ENCODE measurements at regions not wholly inside any gene's neighbourhood (a gene's known extent, or its start where the extent isn't known, plus 50 kb on each side); places are given as distances from the start of the nearest gene placed in this dataset.
"Not testable (repeated sequence)": the region's sequence is repeated elsewhere in the genome, so short reads cannot be mapped to it uniquely, and the experiment has no call there.

- DNase-seq: not testable (repeated sequence)
Measured at GRCh38 chr5:1576851-1577250, 53.1 kb upstream of the LPCAT1 start.

DNA sequence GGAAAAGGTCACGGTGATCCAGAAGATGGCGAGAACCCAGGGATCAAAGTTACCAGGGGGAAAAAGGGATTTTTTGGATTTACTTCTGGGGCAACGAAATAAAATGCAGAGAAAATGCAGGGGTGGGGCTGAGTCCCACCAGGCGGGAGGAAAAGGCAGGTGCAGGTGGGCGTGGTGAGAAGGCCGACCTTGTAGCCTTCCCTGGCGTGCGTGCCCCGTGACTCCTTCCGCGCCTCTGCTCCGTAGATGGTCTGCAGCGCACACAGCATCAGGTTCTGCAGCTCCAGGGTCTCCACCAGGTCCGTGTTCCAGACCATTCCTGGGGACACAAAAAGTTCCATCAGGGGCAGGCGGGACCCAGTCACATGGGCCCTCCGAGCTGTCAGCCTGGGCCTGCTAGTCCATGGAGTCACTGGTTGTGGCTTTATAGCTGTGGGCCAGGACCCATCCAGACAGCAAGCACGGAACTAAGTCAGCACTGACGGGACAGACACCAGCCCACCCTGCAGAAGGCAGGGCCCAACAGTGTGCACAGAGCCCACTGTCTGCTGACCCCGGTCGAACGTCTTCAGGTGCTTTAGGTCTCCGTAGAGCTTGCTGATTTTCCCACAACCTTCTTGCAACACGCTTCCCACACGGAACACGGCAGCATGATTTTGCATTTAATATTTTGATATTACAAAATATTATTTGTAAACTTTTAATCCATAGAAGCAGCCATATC, 52.4 kb upstream of the LPCAT1 start:
- DNase-seq: not testable (repeated sequence)

DNA sequence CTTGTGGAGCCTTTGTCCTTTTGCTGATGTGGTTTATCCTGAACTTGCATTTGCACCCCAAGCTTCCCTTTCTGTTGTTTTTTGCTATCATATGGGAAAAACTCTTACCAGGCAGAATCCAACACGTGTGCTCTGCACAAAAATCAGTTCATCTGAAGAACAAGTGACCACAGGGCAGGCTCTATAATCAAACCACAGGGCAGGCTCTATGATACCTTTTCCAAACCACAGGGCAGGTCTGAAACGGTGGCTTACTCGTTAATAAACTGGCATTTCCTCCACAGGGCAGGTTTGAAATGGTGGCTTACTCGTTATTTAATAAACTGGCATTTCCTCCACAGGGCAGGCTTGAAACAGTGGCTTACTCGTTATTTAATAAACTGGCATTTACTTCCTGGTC, 51.7 kb upstream of the LPCAT1 start:
- DNase-seq: not testable (repeated sequence)

GRCh38 chr5:1574023-1574318, 50.2 kb upstream of the LPCAT1 start:
- not testable (repeated sequence) for DNase-seq

DNA sequence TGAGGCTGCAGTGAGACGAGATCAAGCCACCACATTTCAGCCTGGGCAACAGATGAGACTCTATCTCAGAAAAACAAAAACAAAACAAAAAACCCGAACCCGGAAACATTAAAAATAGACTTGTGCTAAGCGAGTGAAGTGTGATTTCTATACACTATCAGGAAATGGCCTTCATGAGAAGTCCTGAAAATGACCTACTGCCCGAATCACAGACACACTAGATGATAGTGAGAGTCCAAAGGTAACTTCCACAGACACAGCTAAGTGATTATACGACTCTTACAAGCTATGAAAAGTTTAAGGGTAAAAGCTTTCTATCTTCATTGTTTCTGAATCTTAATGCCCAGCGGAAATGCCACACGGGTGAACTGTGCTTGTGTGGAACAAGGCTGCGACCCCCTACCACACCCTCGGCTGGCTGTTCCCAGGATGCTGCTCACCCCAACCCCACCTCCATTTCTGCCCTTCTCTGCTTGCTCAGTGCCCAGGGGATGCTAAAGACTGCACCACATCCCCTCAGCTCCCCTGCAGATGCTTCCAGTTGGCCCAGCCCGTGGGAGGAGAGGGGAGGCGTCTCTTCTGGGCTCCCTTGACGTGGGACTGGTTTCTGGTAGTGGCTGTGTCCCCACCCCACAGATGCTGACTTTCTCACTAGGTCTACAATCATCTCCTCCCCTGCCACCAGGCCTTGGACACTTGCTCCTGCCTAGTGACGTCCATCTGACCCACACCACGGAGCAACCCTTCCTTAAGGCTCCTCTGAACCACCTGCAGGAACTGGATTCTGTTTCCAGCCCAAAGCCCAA, 49.7 kb upstream of the LPCAT1 start:
- DNase-seq: not testable (repeated sequence)
